Keratinocyte (primary cell): ENCODE measurements at regions not wholly inside any gene's neighbourhood (a gene's known extent, or its start where the extent isn't known, plus 50 kb on each side); places are given as distances from the start of the nearest gene placed in this dataset.

Experiments used
- DNase-seq: peaks from one replicate; pipeline ENCODE4 v3.0.0-alpha.2; 2011; ENCODE audit warnings: low read depth, missing footprints, low spot score
- FAIRE-seq: peaks from 2 replicates; lab custom pipeline; 2011; peaks lifted over from hg19 to GRCh38; lab: Jason Lieb, UNC
- H2AFZ ChIP-seq: 2 replicates; pipeline ENCODE4 v1.6.0; 2012; ENCODE audit warnings: low read length, control low read depth, inconsistent platforms; ENCODE audit not compliant: control insufficient read depth
- H3K27ac ChIP-seq: 2 replicates; pipeline ENCODE4 v1.5.1; 2011; ENCODE audit warnings: low read length; ENCODE audit not compliant: control insufficient read depth, insufficient read depth
- H3K27me3 ChIP-seq: 3 replicates; pipeline ENCODE4 v1.6.0; 2011; ENCODE audit warnings: low read length; ENCODE audit not compliant: control insufficient read depth, insufficient read depth; ENCODE audit errors: extremely low read depth
- H3K36me3 ChIP-seq, 2 experiments: 2 replicates in 1 of 2; 3 replicates in 1 of 2; pipeline ENCODE4 v1.5.1; 2011; ENCODE audit warnings: low read length in 2 of 2, mild to moderate bottlenecking in 1 of 2; ENCODE audit not compliant: control insufficient read depth in 2 of 2, insufficient read depth in 2 of 2; ENCODE audit errors: extremely low read depth in 1 of 2
- H3K4me1 ChIP-seq: 3 replicates; pipeline ENCODE4 v1.5.1; 2011; ENCODE audit warnings: low read length; ENCODE audit not compliant: control insufficient read depth, insufficient read depth; ENCODE audit errors: extremely low read depth
- H3K4me2 ChIP-seq: 3 replicates; pipeline ENCODE4 v1.6.0; 2011; ENCODE audit warnings: low read depth, low read length; ENCODE audit not compliant: control insufficient read depth, insufficient read depth; ENCODE audit errors: extremely low read depth
- H3K4me3 ChIP-seq, 3 experiments: fragments of 200-600 bp in 1 of 3; sonication (generic) in 1 of 3; 2 replicates in 2 of 3; 3 replicates in 1 of 3; pipeline ENCODE4 v1.5.1; 2011 to 2016; ENCODE audit warnings: low read length in 3 of 3, mild to moderate bottlenecking in 3 of 3, control low read depth in 2 of 3, inconsistent platforms in 1 of 3, low read depth in 1 of 3, mixed read lengths in 1 of 3, mixed run types in 1 of 3, moderate library complexity in 1 of 3; ENCODE audit not compliant: control insufficient read depth in 2 of 3, insufficient read depth in 2 of 3; ENCODE audit errors: extremely low read depth in 1 of 3
- H3K79me2 ChIP-seq: 2 replicates; pipeline ENCODE4 v1.6.0; 2012; ENCODE audit warnings: low read length; ENCODE audit not compliant: control insufficient read depth, insufficient read depth
- H3K9ac ChIP-seq: 3 replicates; pipeline ENCODE4 v1.6.0; 2011; ENCODE audit warnings: low read length; ENCODE audit not compliant: control insufficient read depth, insufficient read depth; ENCODE audit errors: extremely low read depth
- H3K9me1 ChIP-seq: 3 replicates; pipeline ENCODE4 v1.6.0; 2011; ENCODE audit warnings: low read length; ENCODE audit not compliant: control insufficient read depth, insufficient read depth; ENCODE audit errors: extremely low read depth
- H3K9me3 ChIP-seq: 2 replicates; pipeline ENCODE4 v1.5.1; 2012; ENCODE audit warnings: low read depth, low read length; ENCODE audit not compliant: control insufficient read depth
- H4K20me1 ChIP-seq: 3 replicates; pipeline ENCODE4 v1.6.0; 2011; ENCODE audit warnings: low read length; ENCODE audit not compliant: control insufficient read depth, insufficient read depth; ENCODE audit errors: extremely low read depth
- EZH2 ChIP-seq: IDR thresholded peaks from one replicate; pipeline ENCODE4 v1.6.1; 2012; ENCODE audit warnings: inconsistent platforms, mild to moderate bottlenecking, low read length, moderate library complexity
- dilution Hi-C: fragments of 300-500 bp; cut with MboI; formaldehyde crosslinking; loops from one replicate; pipeline ENCODE4 v1.7.0; 2020; ENCODE audit warnings: low sequenced_read_pairs; ENCODE audit not compliant: extremely low pct_ligation_motif_present
- TF ChIP-seq, protein P1 (sequence below), 3 experiments: IDR thresholded peaks in 1 of 3; conservative IDR thresholded peaks in 1 of 3; optimal IDR thresholded peaks in 1 of 3; 2 replicates in 2 of 3; 3 replicates in 1 of 3; pipeline versions ENCODE3 to v1.5.1; 2011; ENCODE audit warnings: low read length in 3 of 3, mild to moderate bottlenecking in 3 of 3, moderate library complexity in 2 of 3, control low read depth in 1 of 3, inconsistent platforms in 1 of 3; ENCODE audit not compliant: insufficient read depth in 2 of 3; ENCODE audit errors: extremely low read depth in 1 of 3

GRCh38 chr12:115210533-115211252 lies 526.7 kb upstream of the TBX3 start:
- Histone ChIP-seq H4K20me1 (no peaks in the 10 kb centered on the region), H3K27me3 (no peaks in the 10 kb centered on the region), H3K9me3 (no peaks in the 10 kb centered on the region), H3K4me2 (no peak overlapping the region), H3K36me3 (no peaks in the 10 kb centered on the region), H3K9me1 (no peaks in the 10 kb centered on the region), H3K4me1 (peaks cover 5% of the 10 kb centered on the region), H3K4me3 (no peak overlapping the region), H3K9ac (no peak overlapping the region), H3K79me2 (no peaks in the 10 kb centered on the region), H3K27ac (no peak overlapping the region), H2AFZ (no peak overlapping the region)
- dilution Hi-C loops: no loop called here
- FAIRE-seq (no peak), DNase-seq (no peak)
- TF ChIP-seq, protein P1, sequence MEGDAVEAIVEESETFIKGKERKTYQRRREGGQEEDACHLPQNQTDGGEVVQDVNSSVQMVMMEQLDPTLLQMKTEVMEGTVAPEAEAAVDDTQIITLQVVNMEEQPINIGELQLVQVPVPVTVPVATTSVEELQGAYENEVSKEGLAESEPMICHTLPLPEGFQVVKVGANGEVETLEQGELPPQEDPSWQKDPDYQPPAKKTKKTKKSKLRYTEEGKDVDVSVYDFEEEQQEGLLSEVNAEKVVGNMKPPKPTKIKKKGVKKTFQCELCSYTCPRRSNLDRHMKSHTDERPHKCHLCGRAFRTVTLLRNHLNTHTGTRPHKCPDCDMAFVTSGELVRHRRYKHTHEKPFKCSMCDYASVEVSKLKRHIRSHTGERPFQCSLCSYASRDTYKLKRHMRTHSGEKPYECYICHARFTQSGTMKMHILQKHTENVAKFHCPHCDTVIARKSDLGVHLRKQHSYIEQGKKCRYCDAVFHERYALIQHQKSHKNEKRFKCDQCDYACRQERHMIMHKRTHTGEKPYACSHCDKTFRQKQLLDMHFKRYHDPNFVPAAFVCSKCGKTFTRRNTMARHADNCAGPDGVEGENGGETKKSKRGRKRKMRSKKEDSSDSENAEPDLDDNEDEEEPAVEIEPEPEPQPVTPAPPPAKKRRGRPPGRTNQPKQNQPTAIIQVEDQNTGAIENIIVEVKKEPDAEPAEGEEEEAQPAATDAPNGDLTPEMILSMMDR (optimal IDR thresholded peaks at IDR 0.05 in 1 of 3, IDR thresholded peaks at IDR 0.05 in 1 of 3, conservative IDR thresholded peaks at IDR 0.05 in 1 of 3; ENCODE audit: extremely low read depth in 1 of 3, insufficient read depth in 2 of 3, low read length in 3 of 3): no peak
- TF ChIP-seq EZH2: no peak

DNA sequence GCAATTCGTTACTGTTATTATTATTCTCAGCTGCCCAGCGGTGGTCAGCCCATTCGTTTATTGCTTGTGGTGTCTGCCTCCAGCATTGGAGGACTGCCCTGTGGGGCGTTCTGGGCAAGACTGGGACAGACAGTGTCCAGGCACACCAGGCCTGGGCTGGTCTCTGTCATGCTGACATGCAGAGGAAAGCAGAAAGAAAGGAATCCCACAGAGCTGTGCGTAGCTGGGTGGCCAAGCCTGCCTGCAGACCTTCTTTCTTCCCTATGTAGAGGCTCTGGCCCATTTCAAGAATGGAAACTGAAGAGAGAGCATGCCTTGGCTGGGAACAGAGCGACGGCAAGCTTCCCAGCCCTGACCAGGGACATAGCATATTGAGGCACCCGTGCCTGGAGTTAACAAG lies 525.3 kb upstream of the TBX3 start:
- H3K4me2 ChIP-seq: no peak overlapping the region
- H3K9me1 ChIP-seq: no peaks in the 10 kb centered on the region
- no peak for DNase-seq
- H3K9me3 ChIP-seq: no peaks in the 10 kb centered on the region
- dilution Hi-C loops: no loop called here
- no peak overlapping the region for H3K4me3 ChIP-seq
- no peak for FAIRE-seq
- H3K36me3 ChIP-seq: no peaks in the 10 kb centered on the region
- H3K79me2 ChIP-seq: no peaks in the 10 kb centered on the region
- no peak overlapping the region for H3K9ac ChIP-seq
- H3K4me1 ChIP-seq: peaks cover 5% of the 10 kb centered on the region
- no peaks in the 10 kb centered on the region for H4K20me1 ChIP-seq
- no peak overlapping the region for H2AFZ ChIP-seq
- TF ChIP-seq EZH2: no peak
- TF ChIP-seq, protein P1 (optimal IDR thresholded peaks at IDR 0.05 in 1 of 3, IDR thresholded peaks at IDR 0.05 in 1 of 3, conservative IDR thresholded peaks at IDR 0.05 in 1 of 3; ENCODE audit: extremely low read depth in 1 of 3, insufficient read depth in 2 of 3, low read length in 3 of 3): no peak
- H3K27ac ChIP-seq: no peak overlapping the region
- H3K27me3 ChIP-seq: no peaks in the 10 kb centered on the region
